Thymus (tissue), 11 donors: ENCODE measurements at regions not wholly inside any gene's neighbourhood (a gene's known extent, or its start where the extent isn't known, plus 50 kb on each side); places are given as distances from the start of the nearest gene placed in this dataset.

Experiments
- DNase-seq, 9 donors: peaks; one replicate each; pipeline ENCODE4 v3.0.0-alpha.2; 2013; ENCODE audit warnings: low spot score in 9 of 9, low read depth in 6 of 9, missing footprints in 1 of 9
- H3K27ac ChIP-seq, 2 donors: one replicate each; pipeline ENCODE4 v1.5.1; 2013; ENCODE audit warnings: control low read depth in 1 of 2, low read depth in 1 of 2, low read length in 1 of 2, mild to moderate bottlenecking in 1 of 2, moderate library complexity in 1 of 2
- H3K27me3 ChIP-seq, 2 donors: one replicate each; pipeline ENCODE4 v1.5.1; 2013; ENCODE audit warnings: low read length in 1 of 2; ENCODE audit not compliant: control insufficient read depth in 2 of 2, insufficient read depth in 1 of 2
- H3K36me3 ChIP-seq, 2 donors: one replicate each; pipeline ENCODE4 v1.5.1; 2013; ENCODE audit warnings: low read length in 1 of 2, mild to moderate bottlenecking in 1 of 2, moderate library complexity in 1 of 2; ENCODE audit not compliant: control insufficient read depth in 2 of 2, insufficient read depth in 2 of 2
- H3K4me1 ChIP-seq, 2 donors: one replicate each; pipeline ENCODE4 v1.5.1; 2013; ENCODE audit warnings: low read length in 2 of 2; ENCODE audit not compliant: control insufficient read depth in 2 of 2, insufficient read depth in 2 of 2
- H3K4me3 ChIP-seq, 2 donors: one replicate each; pipeline ENCODE4 v1.5.1; 2013; ENCODE audit warnings: low read length in 2 of 2, control low read depth in 1 of 2, mild to moderate bottlenecking in 1 of 2
- H3K9me3 ChIP-seq, 2 donors: one replicate each; pipeline ENCODE4 v1.5.1; 2013; ENCODE audit warnings: low read length in 1 of 2, mild to moderate bottlenecking in 1 of 2; ENCODE audit not compliant: control insufficient read depth in 2 of 2, insufficient read depth in 1 of 2
- WGBS: extraction: QIAGEN DNeasy Blood & Tissue Kit; methylation state at CpG from one replicate; pipeline ENCODE4 v1.1.7; 2013; 5-methylcytosine and 5-hydroxymethylcytosine counted together
- donor health status: healthy.

DNA sequence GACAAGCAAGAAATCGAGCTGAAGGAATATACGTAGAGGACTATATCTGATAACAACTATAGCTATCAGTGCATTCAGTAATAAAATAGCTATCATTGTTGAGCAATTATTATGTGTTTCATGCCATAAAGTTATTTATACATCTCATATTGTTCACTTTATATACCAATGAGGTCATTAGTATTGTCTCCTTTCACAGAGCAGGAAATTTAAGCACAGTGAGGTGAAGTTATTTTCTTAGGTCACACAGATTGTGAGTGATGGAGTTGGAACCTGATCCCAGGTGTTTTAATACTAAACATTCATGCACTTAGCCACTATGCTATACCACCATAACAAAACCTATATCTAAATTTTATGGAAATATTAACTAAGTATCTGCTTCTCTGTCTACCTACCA lies 180.5 kb upstream of the DPYD start:
- no peaks in the 10 kb centered on the region for H3K36me3 ChIP-seq
- no peaks in the 10 kb centered on the region for H3K4me1 ChIP-seq
- no peaks in the 10 kb centered on the region for H3K9me3 ChIP-seq
- H3K27me3 ChIP-seq: no peaks in the 10 kb centered on the region
- no peak for DNase-seq
- no peak overlapping the region for H3K4me3 ChIP-seq
- no peak overlapping the region for H3K27ac ChIP-seq
- WGBS: 96% methylated on average over 2 of the region's 2 CpGs

GRCh38 chr1:98099501-98099900 lies 178.7 kb upstream of the DPYD start:
- no peak overlapping the region for H3K4me3 ChIP-seq
- no peak overlapping the region for H3K27ac ChIP-seq
- 95% methylated on average over 3 of the region's 3 CpGs for WGBS
- H3K9me3 ChIP-seq: no peaks in the 10 kb centered on the region
- H3K4me1 ChIP-seq: no peaks in the 10 kb centered on the region
- H3K36me3 ChIP-seq: no peaks in the 10 kb centered on the region
- DNase-seq: no peak
- no peaks in the 10 kb centered on the region for H3K27me3 ChIP-seq

- Histone ChIP-seq H3K4me1 (no peaks in the 10 kb centered on the region), H3K36me3 (no peaks in the 10 kb centered on the region), H3K4me3 (no peak overlapping the region), H3K27me3 (no peaks in the 10 kb centered on the region), H3K9me3 (no peaks in the 10 kb centered on the region), H3K27ac (no peak overlapping the region)
- no peak for DNase-seq
These were observed 177.6 kb upstream of the DPYD start for GRCh38 chr1:98098473-98098872.

DNA sequence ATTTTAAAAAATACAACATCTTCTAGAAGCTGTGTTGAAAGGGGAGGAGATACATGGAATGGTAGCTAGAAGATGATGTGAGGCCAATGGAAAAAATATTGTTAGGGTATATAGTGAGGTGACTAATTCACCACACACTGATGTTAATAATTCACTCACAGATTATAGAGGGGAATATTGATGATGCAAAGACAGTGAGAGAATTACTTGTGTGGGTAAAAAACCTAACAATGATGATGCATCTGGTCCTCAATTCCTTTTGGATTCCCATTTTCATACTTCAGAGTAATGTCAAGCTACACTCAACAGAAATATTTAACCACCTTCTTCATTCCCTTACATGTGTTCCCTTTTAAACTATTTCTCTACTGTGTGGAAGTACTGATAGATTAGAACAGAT lies 169.5 kb upstream of the DPYD start:
- H3K4me1 ChIP-seq: no peaks in the 10 kb centered on the region
- no peak overlapping the region for H3K27ac ChIP-seq
- no peaks in the 10 kb centered on the region for H3K9me3 ChIP-seq
- no peaks in the 10 kb centered on the region for H3K36me3 ChIP-seq
- no peak overlapping the region for H3K4me3 ChIP-seq
- DNase-seq: no peak
- H3K27me3 ChIP-seq: no peaks in the 10 kb centered on the region

GRCh38 chr1:98088381-98088780 lies 167.5 kb upstream of the DPYD start:
- no peak overlapping the region for H3K27ac ChIP-seq

DNA sequence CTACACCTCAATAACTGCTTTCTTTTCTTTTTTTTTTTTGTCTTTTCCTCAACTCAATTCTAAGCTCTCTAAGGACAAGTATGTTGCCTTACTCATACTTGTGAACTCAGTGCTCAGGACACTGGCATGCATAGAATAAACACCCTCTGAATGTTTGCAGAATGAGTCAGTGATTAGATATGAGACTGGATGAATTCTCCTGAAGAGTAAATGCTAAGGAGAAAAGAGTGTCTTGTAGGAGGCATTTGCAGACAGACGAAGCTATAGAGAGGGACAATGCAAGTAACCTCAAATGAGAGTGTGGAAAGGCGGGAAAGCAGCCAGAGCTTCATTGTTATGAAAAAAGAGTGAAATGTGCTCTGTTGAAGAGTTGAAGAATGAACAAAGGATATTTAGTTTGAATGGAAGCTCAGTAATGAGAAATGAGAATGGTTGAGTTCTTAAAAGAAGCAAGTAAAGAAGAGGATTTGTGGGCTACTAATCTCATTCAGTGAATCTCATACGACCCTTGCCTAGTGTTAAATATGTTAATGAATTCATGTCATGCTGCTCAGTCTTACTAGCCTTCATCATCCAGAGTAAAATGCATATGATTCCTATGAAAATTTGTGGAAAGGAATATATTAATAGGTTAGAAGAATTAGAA lies 166.1 kb upstream of the DPYD start:
- no peak overlapping the region for H3K27ac ChIP-seq
- H3K36me3 ChIP-seq: no peaks in the 10 kb centered on the region
- H3K9me3 ChIP-seq: no peaks in the 10 kb centered on the region
- H3K4me1 ChIP-seq: no peaks in the 10 kb centered on the region
- WGBS: 96% methylated on average over 3 of the region's 3 CpGs
- H3K4me3 ChIP-seq: no peak overlapping the region
- DNase-seq: no peak
- H3K27me3 ChIP-seq: no peaks in the 10 kb centered on the region

More at GRCh38 chr1:98088381-98088780, 167.5 kb upstream of the DPYD start:
- H3K9me3 ChIP-seq: no peaks in the 10 kb centered on the region
- H3K27me3 ChIP-seq: no peaks in the 10 kb centered on the region
- WGBS: 96% methylated on average over 3 of the region's 3 CpGs
- H3K4me1 ChIP-seq: no peaks in the 10 kb centered on the region
- DNase-seq: no peak
- no peaks in the 10 kb centered on the region for H3K36me3 ChIP-seq
- no peak overlapping the region for H3K4me3 ChIP-seq

GRCh38 chr1:98086156-98086555 lies 165.3 kb upstream of the DPYD start:
- 96% methylated on average over 1 of the region's 1 CpG for WGBS
- DNase-seq: no peak
- no peak overlapping the region for H3K27ac ChIP-seq

GRCh38 chr1:98084188-98084587 lies 163.4 kb upstream of the DPYD start:
- DNase-seq: no peak
- H3K4me1 ChIP-seq: no peaks in the 10 kb centered on the region
- 93% methylated on average over 2 of the region's 2 CpGs for WGBS

More at GRCh38 chr1:98086156-98086555, 165.3 kb upstream of the DPYD start:
- H3K27me3 ChIP-seq: no peaks in the 10 kb centered on the region
- H3K36me3 ChIP-seq: no peaks in the 10 kb centered on the region
- H3K4me3 ChIP-seq: no peak overlapping the region
- H3K4me1 ChIP-seq: no peaks in the 10 kb centered on the region
- H3K9me3 ChIP-seq: no peaks in the 10 kb centered on the region

GRCh38 chr1:98081944-98082343 lies 161.1 kb upstream of the DPYD start:
- DNase-seq: no peak
- Histone ChIP-seq H3K36me3 (no peaks in the 10 kb centered on the region), H3K4me1 (no peaks in the 10 kb centered on the region), H3K27ac (no peak overlapping the region), H3K27me3 (no peaks in the 10 kb centered on the region), H3K4me3 (no peak overlapping the region), H3K9me3 (no peaks in the 10 kb centered on the region)
- 91% methylated on average over 1 of the region's 1 CpG for WGBS

More at GRCh38 chr1:98084188-98084587, 163.4 kb upstream of the DPYD start:
- Histone ChIP-seq H3K9me3 (no peaks in the 10 kb centered on the region), H3K27ac (no peak overlapping the region), H3K4me3 (no peak overlapping the region), H3K36me3 (no peaks in the 10 kb centered on the region), H3K27me3 (no peaks in the 10 kb centered on the region)

DNA sequence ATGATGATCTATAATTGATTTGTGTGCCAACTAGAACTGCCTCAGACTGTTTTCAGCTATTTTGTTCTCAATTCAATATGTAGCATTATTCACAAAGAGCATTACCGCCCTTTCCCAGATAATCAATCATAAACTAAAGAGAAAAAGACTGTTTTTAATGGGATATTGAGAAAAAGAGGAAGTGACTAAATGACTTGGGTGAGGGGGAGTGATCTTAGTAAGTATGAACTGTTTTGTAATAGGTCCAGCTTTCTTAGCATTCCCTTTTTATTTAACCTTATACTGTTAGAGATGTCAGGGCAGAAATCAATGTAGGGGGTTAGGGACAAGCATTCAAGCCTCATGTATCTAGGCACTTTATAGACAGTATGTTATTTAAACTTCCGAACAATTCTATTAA lies 157.8 kb upstream of the DPYD start:
- no peak for DNase-seq
- H3K9me3 ChIP-seq: no peaks in the 10 kb centered on the region
- no peaks in the 10 kb centered on the region for H3K36me3 ChIP-seq
- H3K4me1 ChIP-seq: no peaks in the 10 kb centered on the region
- WGBS: 94% methylated on average over 2 of the region's 2 CpGs
- H3K4me3 ChIP-seq: no peak overlapping the region
- H3K27me3 ChIP-seq: no peaks in the 10 kb centered on the region
- no peak overlapping the region for H3K27ac ChIP-seq
